ENCODE measurements at regions not wholly inside any gene's neighbourhood (a gene's known extent, or its start where the extent isn't known, plus 50 kb on each side); places are given as distances from the start of the nearest gene placed in this dataset.

DNA sequence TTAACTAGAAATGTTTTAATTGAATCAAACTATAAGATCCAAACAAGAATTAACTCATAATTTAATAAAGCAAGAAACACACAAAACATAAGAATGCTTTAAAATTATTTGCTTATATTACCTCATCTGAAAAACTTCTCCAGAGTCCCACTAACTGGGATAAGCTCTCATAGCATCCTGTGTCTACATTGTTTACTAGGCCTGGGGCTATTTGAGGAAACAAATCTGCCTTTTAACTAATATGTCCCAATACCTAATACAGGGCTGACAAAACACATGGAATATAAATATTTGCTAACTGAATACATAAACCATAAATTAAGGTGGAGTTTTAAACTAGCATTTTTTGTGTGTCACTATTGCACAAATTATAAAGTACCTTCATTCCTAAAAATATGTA, 1399.8 kb upstream of the SLC10A2 start:
- Histone ChIP-seq H3K9me3 (ENCODE audit: control insufficient read depth in 1 of 2, insufficient read depth in 1 of 2, low read depth in 1 of 2, low read length in 2 of 2) (no peaks in the 10 kb centered on the region), H3K4me3 (replicated peaks in 1 of 2; ENCODE audit: low read depth in 1 of 2, low read length in 2 of 2) (no peak overlapping the region), H3K79me2 (ENCODE audit: insufficient read depth, low read length) (no peaks in the 10 kb centered on the region), H4K20me1 (ENCODE audit: insufficient read depth) (no peaks in the 10 kb centered on the region), H3K36me3 (ENCODE audit: control insufficient read depth in 1 of 2, insufficient read depth in 2 of 2, low read length in 2 of 2) (no peaks in the 10 kb centered on the region), H3K4me2 (ENCODE audit: low read length) (no peak overlapping the region), H2AFZ (ENCODE audit: low read depth, low read length, poor library complexity, severe bottlenecking) (no peak overlapping the region), H3K9ac (ENCODE audit: low read length) (no peak overlapping the region), H3K27ac (ENCODE audit: low read depth, low read length) (no peak overlapping the region), H3K4me1 (ENCODE audit: control insufficient read depth in 1 of 2, insufficient read depth in 2 of 2, low read length in 2 of 2) (no peaks in the 10 kb centered on the region), H3K27me3 (ENCODE audit: insufficient read depth, low read length) (no peaks in the 10 kb centered on the region), H3K9me2 (ENCODE audit: insufficient read depth) (no peaks in the 10 kb centered on the region)
- RAD21 ChIA-PET (ENCODE audit: low non-redundant PET in 1 of 2, low total read pairs in 2 of 2, uncharacterized antibody in 2 of 2, unreplicated experiment in 2 of 2), result no interaction called here
- ATAC-seq, result no peak
- BruUV-seq (replicated peaks), result no TSS peak
- TF ChIP-seq SIN3A (IDR thresholded peaks at IDR 0.05; ENCODE audit: low read depth) (no peak), EGR1 (IDR thresholded peaks at IDR 0.05; ENCODE audit: low read depth) (no peak), CEBPB (IDR thresholded peaks at IDR 0.05; ENCODE audit: low read depth) (no peak), RAD21 (IDR thresholded peaks at IDR 0.05; ENCODE audit: low read depth) (no peak), POLR2A (IDR thresholded peaks at IDR 0.05; ENCODE audit: borderline replicate concordance, extremely low read depth, insufficient read depth, insufficient read length) (no peak), EZH2 (IDR thresholded peaks at IDR 0.05) (no peak), ELF1 (IDR thresholded peaks at IDR 0.05; ENCODE audit: borderline replicate concordance, low read depth) (no peak), POLR2AphosphoS5 (IDR thresholded peaks at IDR 0.05; ENCODE audit: low read depth, low read length) (no peak), ZFX (IDR thresholded peaks at IDR 0.05) (no peak), YY1 (IDR thresholded peaks at IDR 0.05; ENCODE audit: extremely low read depth, insufficient replicate concordance, low read depth, low read length) (no peak), EZH2phosphoT487 (IDR thresholded peaks at IDR 0.05; ENCODE audit: borderline replicate concordance) (no peak)
- TF ChIP-seq, protein P1, sequence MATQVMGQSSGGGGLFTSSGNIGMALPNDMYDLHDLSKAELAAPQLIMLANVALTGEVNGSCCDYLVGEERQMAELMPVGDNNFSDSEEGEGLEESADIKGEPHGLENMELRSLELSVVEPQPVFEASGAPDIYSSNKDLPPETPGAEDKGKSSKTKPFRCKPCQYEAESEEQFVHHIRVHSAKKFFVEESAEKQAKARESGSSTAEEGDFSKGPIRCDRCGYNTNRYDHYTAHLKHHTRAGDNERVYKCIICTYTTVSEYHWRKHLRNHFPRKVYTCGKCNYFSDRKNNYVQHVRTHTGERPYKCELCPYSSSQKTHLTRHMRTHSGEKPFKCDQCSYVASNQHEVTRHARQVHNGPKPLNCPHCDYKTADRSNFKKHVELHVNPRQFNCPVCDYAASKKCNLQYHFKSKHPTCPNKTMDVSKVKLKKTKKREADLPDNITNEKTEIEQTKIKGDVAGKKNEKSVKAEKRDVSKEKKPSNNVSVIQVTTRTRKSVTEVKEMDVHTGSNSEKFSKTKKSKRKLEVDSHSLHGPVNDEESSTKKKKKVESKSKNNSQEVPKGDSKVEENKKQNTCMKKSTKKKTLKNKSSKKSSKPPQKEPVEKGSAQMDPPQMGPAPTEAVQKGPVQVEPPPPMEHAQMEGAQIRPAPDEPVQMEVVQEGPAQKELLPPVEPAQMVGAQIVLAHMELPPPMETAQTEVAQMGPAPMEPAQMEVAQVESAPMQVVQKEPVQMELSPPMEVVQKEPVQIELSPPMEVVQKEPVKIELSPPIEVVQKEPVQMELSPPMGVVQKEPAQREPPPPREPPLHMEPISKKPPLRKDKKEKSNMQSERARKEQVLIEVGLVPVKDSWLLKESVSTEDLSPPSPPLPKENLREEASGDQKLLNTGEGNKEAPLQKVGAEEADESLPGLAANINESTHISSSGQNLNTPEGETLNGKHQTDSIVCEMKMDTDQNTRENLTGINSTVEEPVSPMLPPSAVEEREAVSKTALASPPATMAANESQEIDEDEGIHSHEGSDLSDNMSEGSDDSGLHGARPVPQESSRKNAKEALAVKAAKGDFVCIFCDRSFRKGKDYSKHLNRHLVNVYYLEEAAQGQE (IDR thresholded peaks at IDR 0.05; ENCODE audit: low read depth), result no peak
- TF ChIP-seq, protein P2, sequence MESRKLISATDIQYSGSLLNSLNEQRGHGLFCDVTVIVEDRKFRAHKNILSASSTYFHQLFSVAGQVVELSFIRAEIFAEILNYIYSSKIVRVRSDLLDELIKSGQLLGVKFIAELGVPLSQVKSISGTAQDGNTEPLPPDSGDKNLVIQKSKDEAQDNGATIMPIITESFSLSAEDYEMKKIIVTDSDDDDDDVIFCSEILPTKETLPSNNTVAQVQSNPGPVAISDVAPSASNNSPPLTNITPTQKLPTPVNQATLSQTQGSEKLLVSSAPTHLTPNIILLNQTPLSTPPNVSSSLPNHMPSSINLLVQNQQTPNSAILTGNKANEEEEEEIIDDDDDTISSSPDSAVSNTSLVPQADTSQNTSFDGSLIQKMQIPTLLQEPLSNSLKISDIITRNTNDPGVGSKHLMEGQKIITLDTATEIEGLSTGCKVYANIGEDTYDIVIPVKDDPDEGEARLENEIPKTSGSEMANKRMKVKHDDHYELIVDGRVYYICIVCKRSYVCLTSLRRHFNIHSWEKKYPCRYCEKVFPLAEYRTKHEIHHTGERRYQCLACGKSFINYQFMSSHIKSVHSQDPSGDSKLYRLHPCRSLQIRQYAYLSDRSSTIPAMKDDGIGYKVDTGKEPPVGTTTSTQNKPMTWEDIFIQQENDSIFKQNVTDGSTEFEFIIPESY (IDR thresholded peaks at IDR 0.05; ENCODE audit: extremely low read depth, insufficient replicate concordance, low read length), result no peak
- TF ChIP-seq, protein P3, sequence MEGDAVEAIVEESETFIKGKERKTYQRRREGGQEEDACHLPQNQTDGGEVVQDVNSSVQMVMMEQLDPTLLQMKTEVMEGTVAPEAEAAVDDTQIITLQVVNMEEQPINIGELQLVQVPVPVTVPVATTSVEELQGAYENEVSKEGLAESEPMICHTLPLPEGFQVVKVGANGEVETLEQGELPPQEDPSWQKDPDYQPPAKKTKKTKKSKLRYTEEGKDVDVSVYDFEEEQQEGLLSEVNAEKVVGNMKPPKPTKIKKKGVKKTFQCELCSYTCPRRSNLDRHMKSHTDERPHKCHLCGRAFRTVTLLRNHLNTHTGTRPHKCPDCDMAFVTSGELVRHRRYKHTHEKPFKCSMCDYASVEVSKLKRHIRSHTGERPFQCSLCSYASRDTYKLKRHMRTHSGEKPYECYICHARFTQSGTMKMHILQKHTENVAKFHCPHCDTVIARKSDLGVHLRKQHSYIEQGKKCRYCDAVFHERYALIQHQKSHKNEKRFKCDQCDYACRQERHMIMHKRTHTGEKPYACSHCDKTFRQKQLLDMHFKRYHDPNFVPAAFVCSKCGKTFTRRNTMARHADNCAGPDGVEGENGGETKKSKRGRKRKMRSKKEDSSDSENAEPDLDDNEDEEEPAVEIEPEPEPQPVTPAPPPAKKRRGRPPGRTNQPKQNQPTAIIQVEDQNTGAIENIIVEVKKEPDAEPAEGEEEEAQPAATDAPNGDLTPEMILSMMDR (IDR thresholded peaks at IDR 0.05 in 2 of 3, conservative IDR thresholded peaks at IDR 0.05 in 1 of 3; ENCODE audit: borderline replicate concordance in 1 of 3, insufficient read depth in 1 of 3, low read depth in 2 of 3, low read length in 2 of 3), result no peak
- CTCF ChIA-PET, result no interaction called here
- no peak for DNase-seq (ENCODE audit: low read depth, low spot score)
- intact Hi-C loops (cut with micrococcal nuclease), result no loop called here
- POLR2A ChIA-PET, result no interaction called here

All from HCT116 (cell line).